Osteoblast (primary cell): ENCODE measurements at regions not wholly inside any gene's neighbourhood (a gene's known extent, or its start where the extent isn't known, plus 50 kb on each side); places are given as distances from the start of the nearest gene placed in this dataset.

Source experiments
- DNase-seq: peaks from one replicate; pipeline ENCODE4 v3.0.0; 2011; ENCODE audit warnings: low spot score, mixed read lengths; ENCODE audit not compliant: insufficient read length; ENCODE audit errors: missing footprints
- H2AFZ ChIP-seq: 2 replicates; pipeline ENCODE4 v1.6.0; 2011; ENCODE audit warnings: mild to moderate bottlenecking, low read length
- H3K27ac ChIP-seq: 2 replicates; pipeline ENCODE4 v1.5.1; 2011; ENCODE audit warnings: mild to moderate bottlenecking, low read depth, low read length, moderate library complexity
- H3K27me3 ChIP-seq: 2 replicates; pipeline ENCODE4 v1.6.0; 2012; ENCODE audit warnings: mild to moderate bottlenecking, control low read depth, inconsistent platforms, low read length, moderate library complexity; ENCODE audit not compliant: insufficient read depth
- H3K36me3 ChIP-seq: 2 replicates; pipeline ENCODE4 v1.5.1; 2011; ENCODE audit warnings: mild to moderate bottlenecking, low read length, control low read depth, moderate library complexity; ENCODE audit not compliant: insufficient read depth
- H3K4me1 ChIP-seq: 2 replicates; pipeline ENCODE4 v1.5.1; 2011; ENCODE audit warnings: mild to moderate bottlenecking, low read length, control low read depth, moderate library complexity; ENCODE audit not compliant: insufficient read depth
- H3K4me2 ChIP-seq: 2 replicates; pipeline ENCODE4 v1.6.0; 2011; ENCODE audit warnings: mild to moderate bottlenecking, low read length; ENCODE audit not compliant: insufficient read depth
- H3K4me3 ChIP-seq: fragments of 200-600 bp; sonication (generic); 3 replicates; pipeline ENCODE4 v1.5.1; 2012; ENCODE audit warnings: mild to moderate bottlenecking, low read length, inconsistent platforms; ENCODE audit not compliant: insufficient read depth
- H3K79me2 ChIP-seq: 2 replicates; pipeline ENCODE4 v1.6.0; 2012; ENCODE audit warnings: mild to moderate bottlenecking, low read length, control low read depth, inconsistent platforms; ENCODE audit not compliant: insufficient read depth
- H3K9me3 ChIP-seq: 2 replicates; pipeline ENCODE4 v1.5.1; 2011; ENCODE audit warnings: low read depth, low read length, control low read depth
- H4K20me1 ChIP-seq: 2 replicates; pipeline ENCODE4 v1.6.0; 2012; ENCODE audit warnings: mild to moderate bottlenecking, low read length, control low read depth; ENCODE audit not compliant: insufficient read depth
- CTCF ChIP-seq: IDR thresholded peaks from 2 replicates; pipeline ENCODE4 v1.5.1; 2011; ENCODE audit warnings: mild to moderate bottlenecking, low read depth, low read length, moderate library complexity; ENCODE audit errors: extremely low read depth

DNA sequence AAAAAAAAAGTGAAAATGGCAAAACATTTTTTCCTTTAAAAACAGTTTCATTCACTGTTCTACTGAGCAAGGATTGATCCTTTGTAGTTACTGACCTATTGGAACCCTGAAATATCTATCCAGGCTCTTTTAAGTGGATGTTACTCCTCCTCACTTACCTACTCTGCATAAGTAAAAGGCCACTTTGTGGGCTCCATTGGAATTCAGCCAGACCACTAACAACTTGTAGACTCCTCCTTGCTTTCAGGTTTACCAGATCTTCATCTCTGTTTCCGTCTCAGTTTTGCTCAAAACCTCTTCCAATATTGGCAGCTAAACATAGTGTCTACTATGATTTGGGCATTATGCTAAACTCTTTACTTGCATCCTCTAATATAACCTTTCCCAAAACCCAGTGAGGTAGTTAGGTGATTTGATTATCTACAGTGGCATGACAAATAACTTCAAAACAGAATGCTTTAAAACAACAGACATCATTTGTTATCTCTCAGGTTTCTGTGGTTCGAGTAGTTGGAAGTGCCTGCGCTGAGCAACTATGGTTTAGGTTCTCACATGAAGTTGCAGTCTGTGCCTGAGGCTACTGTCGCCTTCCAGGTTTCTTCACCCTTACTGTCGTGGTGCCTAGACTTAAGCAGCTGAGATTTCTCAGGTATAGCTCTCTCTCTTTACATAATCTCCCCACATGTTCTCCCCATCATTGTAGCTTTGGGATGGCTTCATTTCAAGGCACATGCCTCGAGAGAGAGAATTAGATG is 698.2 kb downstream of the REEP3 start:
- no peaks in the 10 kb centered on the region for H3K79me2 ChIP-seq
- no peaks in the 10 kb centered on the region for H3K36me3 ChIP-seq
- H2AFZ ChIP-seq: no peak overlapping the region
- no peak overlapping the region for H3K27ac ChIP-seq
- H3K9me3 ChIP-seq: no peaks in the 10 kb centered on the region
- TF ChIP-seq CTCF: no peak
- H3K4me2 ChIP-seq: no peak overlapping the region
- no peaks in the 10 kb centered on the region for H3K4me1 ChIP-seq
- H3K27me3 ChIP-seq: no peaks in the 10 kb centered on the region
- H4K20me1 ChIP-seq: no peaks in the 10 kb centered on the region
- no peak for DNase-seq
- no peak overlapping the region for H3K4me3 ChIP-seq

DNA sequence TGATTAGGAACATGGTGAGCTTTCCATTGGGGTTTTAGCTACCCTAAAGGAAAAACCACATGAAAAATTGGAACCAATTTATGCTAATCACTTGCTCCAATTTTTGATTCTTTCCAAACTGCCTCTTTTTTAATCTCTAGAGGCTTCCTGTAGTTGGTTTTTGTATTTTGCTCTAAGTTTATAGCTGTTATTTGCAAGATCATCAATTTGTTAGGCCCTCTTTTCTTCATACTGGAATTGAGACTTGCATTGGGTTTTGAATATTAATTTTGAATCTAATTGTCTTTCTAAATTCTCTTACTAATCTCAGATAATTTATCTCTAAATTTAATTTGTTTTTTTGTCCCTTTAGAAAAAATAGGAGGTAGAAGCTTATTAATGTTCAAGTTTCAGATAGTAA is 713.3 kb downstream of the REEP3 start:
- Histone ChIP-seq H3K4me3 (no peak overlapping the region), H3K27ac (no peak overlapping the region), H3K36me3 (no peaks in the 10 kb centered on the region), H4K20me1 (no peaks in the 10 kb centered on the region), H3K27me3 (no peaks in the 10 kb centered on the region), H3K9me3 (no peaks in the 10 kb centered on the region), H3K4me2 (no peak overlapping the region), H2AFZ (no peak overlapping the region), H3K4me1 (no peaks in the 10 kb centered on the region), H3K79me2 (no peaks in the 10 kb centered on the region)
- TF ChIP-seq CTCF: no peak
- no peak for DNase-seq

DNA sequence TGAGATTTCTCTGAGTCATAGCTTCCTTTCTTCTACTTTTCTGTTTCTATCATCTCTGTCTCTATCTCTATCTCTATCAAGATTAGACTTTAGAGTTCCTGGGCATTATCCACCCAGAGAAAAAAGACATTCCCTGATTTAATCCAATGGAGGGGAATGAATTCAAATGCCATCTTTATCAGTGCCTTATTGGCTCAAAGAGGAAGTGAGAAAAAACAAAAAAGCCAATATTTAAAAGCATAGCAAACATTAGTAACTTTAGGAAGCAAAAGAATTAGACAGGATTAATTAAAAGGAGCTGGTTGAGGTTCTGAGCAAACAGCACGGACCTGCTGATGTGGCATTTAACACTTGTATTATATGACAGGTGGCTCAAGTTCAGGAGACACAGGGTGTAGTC is 736.5 kb downstream of the REEP3 start:
- no peak for TF ChIP-seq CTCF
- H3K4me3 ChIP-seq: no peak overlapping the region
- no peak for DNase-seq
- no peaks in the 10 kb centered on the region for H3K9me3 ChIP-seq
- no peaks in the 10 kb centered on the region for H3K4me1 ChIP-seq
- no peaks in the 10 kb centered on the region for H4K20me1 ChIP-seq
- no peaks in the 10 kb centered on the region for H3K36me3 ChIP-seq
- H2AFZ ChIP-seq: no peak overlapping the region
- no peak overlapping the region for H3K4me2 ChIP-seq
- H3K27me3 ChIP-seq: no peaks in the 10 kb centered on the region
- H3K79me2 ChIP-seq: no peaks in the 10 kb centered on the region
- no peak overlapping the region for H3K27ac ChIP-seq

DNA sequence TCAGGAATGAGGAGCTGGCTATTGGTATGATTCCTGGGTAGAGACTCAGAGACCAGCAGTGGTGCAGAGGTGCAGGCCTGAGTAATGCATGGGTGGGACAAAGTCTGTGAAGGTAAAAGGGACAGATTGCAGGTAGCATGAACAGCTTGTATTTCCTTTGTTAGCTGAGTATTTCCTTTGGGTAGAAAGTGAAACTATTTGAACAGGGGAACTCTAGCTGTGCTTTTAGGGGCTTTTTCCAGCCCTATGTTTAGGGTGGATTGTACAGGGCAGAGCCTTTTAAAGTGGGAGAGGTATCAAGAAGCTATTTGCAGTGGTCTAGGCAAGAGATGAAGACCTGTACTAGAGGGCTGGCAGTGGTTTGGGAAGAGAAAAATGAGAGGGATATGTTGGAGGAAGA is 739.9 kb downstream of the REEP3 start:
- Histone ChIP-seq H3K27ac (no peak overlapping the region), H3K4me3 (no peak overlapping the region), H3K36me3 (no peaks in the 10 kb centered on the region), H3K79me2 (no peaks in the 10 kb centered on the region), H4K20me1 (no peaks in the 10 kb centered on the region), H3K27me3 (no peaks in the 10 kb centered on the region), H3K4me2 (no peak overlapping the region), H3K9me3 (no peaks in the 10 kb centered on the region), H3K4me1 (no peaks in the 10 kb centered on the region), H2AFZ (no peak overlapping the region)
- no peak for TF ChIP-seq CTCF
- DNase-seq: no peak
